Motor neuron (in vitro differentiated cells): ENCODE measurements at regions not wholly inside any gene's neighbourhood (a gene's known extent, or its start where the extent isn't known, plus 50 kb on each side); places are given as distances from the start of the nearest gene placed in this dataset.

Experiments used
- ATAC-seq, 8 experiments: fragments of 200-7000 bp; cut with Tn5 transposase; replicated peaks in 6 of 8; 2 replicates each; pipeline ENCODE4 v1.8.0; 2021; ENCODE audit warnings: mild to moderate bottlenecking in 8 of 8, moderate library complexity in 8 of 8
- H3K27ac ChIP-seq, 2 donors: fragments of 250-450 bp; sonication (Bioruptor Pico); 2 replicates each; pipeline ENCODE4 v1.9.0; 2021; ENCODE audit warnings: antibody characterized with exemption in 2 of 2, mild to moderate bottlenecking in 2 of 2, moderate library complexity in 1 of 2
- H3K4me1 ChIP-seq, 2 donors: fragments of 250-450 bp; sonication (Bioruptor Pico); replicated peaks in 1 of 2; 2 replicates each; pipeline ENCODE4 v1.6.1; 2021; ENCODE audit warnings: antibody characterized with exemption in 2 of 2, mild to moderate bottlenecking in 2 of 2, moderate library complexity in 1 of 2
- H3K4me3 ChIP-seq, 5 donors: fragments of 250-450 bp; sonication (Bioruptor Pico); 2 replicates each; pipeline ENCODE4 v1.9.0; 2021; ENCODE audit warnings: antibody characterized with exemption in 5 of 5, mild to moderate bottlenecking in 5 of 5, moderate library complexity in 4 of 5
- WGBS, 10 experiments: fragments of 450-650 bp; shearing (Covaris generic); methylation state at CpG; one replicate each; pipeline ENCODE4 v1.0.0; 2022; 5-methylcytosine and 5-hydroxymethylcytosine counted together
- in situ Hi-C, 9 experiments: fragments of 400-800 bp; cut with MboI; loops; one replicate each; pipeline ENCODE4 v1.15.0; 2021; ENCODE audit warnings: low sequenced_read_pairs in 9 of 9, low pct_unique_long_range_greater_than_20kb in 2 of 9; ENCODE audit not compliant: unreplicated experiment in 9 of 9

GRCh38 chr10:55048830-55049498 is 247.9 kb upstream of the PCDH15 start:
- in situ Hi-C loops = no loop called here
- Histone ChIP-seq H3K27ac (peak overlapping the region in 1 of 2 donors; percentile 56), H3K4me3 (no peak overlapping the region), H3K4me1 (peaks cover 5 to 13% of the 10 kb centered on the region in 2 donors)
- 4 to 73% (median 29%) methylated on average over 1 to 3 of the region's 3 CpGs; no CpG with 5 or more reads in 1 of the 10 experiments for WGBS, 10 experiments
- ATAC-seq = peak in 7 of 8 experiments; percentile 28 to 84 (median 70)

GRCh38 chr10:55043540-55043939 is 242.5 kb upstream of the PCDH15 start:
- WGBS, 10 experiments = 11 to 98% (median 74%) methylated on average over 2 to 3 of the region's 3 CpGs; no CpG with 5 or more reads in 2 of the 10 experiments
- no peak overlapping the region for H3K4me3 ChIP-seq
- no peak overlapping the region for H3K27ac ChIP-seq
- ATAC-seq = no peak
- H3K4me1 ChIP-seq = peaks cover 0 to 4% of the 10 kb centered on the region in 2 donors
- in situ Hi-C loops = no loop called here

GRCh38 chr10:55033061-55033460 is 232.0 kb upstream of the PCDH15 start:
- in situ Hi-C loops = no loop called here
- WGBS, 10 experiments = 0 to 97% (median 40%) methylated on average over 1 to 4 of the region's 4 CpGs; no CpG with 5 or more reads in 5 of the 10 experiments
- Histone ChIP-seq H3K4me1 (no peaks in the 10 kb centered on the region), H3K4me3 (no peak overlapping the region), H3K27ac (no peak overlapping the region)
- no peak for ATAC-seq

- ATAC-seq = peak in 5 of 8 experiments; percentile 74 to 99 (median 92)
- no peak overlapping the region for H3K4me3 ChIP-seq
- no peak overlapping the region for H3K27ac ChIP-seq
- WGBS, 10 experiments = 0 to 40% (median 0%) methylated on average over 1 of the region's 1 CpG; no CpG with 5 or more reads in 3 of the 10 experiments
- peaks cover 4 to 6% of the 10 kb centered on the region in 2 donors for H3K4me1 ChIP-seq
- in situ Hi-C loops = no loop called here
Measured at GRCh38 chr10:55024713-55025112, 223.7 kb upstream of the PCDH15 start.

GRCh38 chr10:55019439-55019838 is 218.4 kb upstream of the PCDH15 start:
- Histone ChIP-seq H3K4me3 (no peak overlapping the region), H3K27ac (no peak overlapping the region), H3K4me1 (peaks cover under 1 to 2% of the 10 kb centered on the region in 2 donors)
- WGBS, 10 experiments = 0 to 54% (median 31%) methylated on average over 1 to 2 of the region's 2 CpGs; no CpG with 5 or more reads in 1 of the 10 experiments
- in situ Hi-C loops = no loop called here
- peak in 5 of 8 experiments; percentile 50 to 93 (median 56) for ATAC-seq

- Histone ChIP-seq H3K27ac (no peak overlapping the region), H3K4me3 (no peak overlapping the region), H3K4me1 (peaks cover 0 to 15% of the 10 kb centered on the region in 2 donors)
- in situ Hi-C loops = no loop called here
- peak in 4 of 8 experiments; percentile 41 to 69 (median 60) for ATAC-seq
Measured at GRCh38 chr10:55013318-55013717, 212.3 kb upstream of the PCDH15 start.

GRCh38 chr10:55002420-55002819 is 201.4 kb upstream of the PCDH15 start:
- in situ Hi-C loops = no loop called here
- Histone ChIP-seq H3K4me1 (no peaks in the 10 kb centered on the region), H3K4me3 (no peak overlapping the region), H3K27ac (no peak overlapping the region)
- ATAC-seq = no peak

GRCh38 chr10:55001422-55001821 is 200.4 kb upstream of the PCDH15 start:
- in situ Hi-C loops = no loop called here
- Histone ChIP-seq H3K27ac (no peak overlapping the region), H3K4me1 (no peaks in the 10 kb centered on the region), H3K4me3 (no peak overlapping the region)
- no peak for ATAC-seq
- WGBS, 10 experiments = 20% methylated on average over 1 of the region's 1 CpG; no CpG with 5 or more reads in 9 of the 10 experiments

- ATAC-seq = no peak
- H3K4me3 ChIP-seq = no peak overlapping the region
- 0 to 83% (median 78%) methylated on average over 1 to 2 of the region's 2 CpGs; no CpG with 5 or more reads in 1 of the 10 experiments for WGBS, 10 experiments
- H3K4me1 ChIP-seq = no peaks in the 10 kb centered on the region
- in situ Hi-C loops = no loop called here
- H3K27ac ChIP-seq = no peak overlapping the region
Measured at GRCh38 chr10:54993148-54993547, 192.1 kb upstream of the PCDH15 start.

- no peaks in the 10 kb centered on the region for H3K4me1 ChIP-seq
- H3K27ac ChIP-seq = no peak overlapping the region
- no peak overlapping the region for H3K4me3 ChIP-seq
- WGBS, 10 experiments = 0 to 86% (median 54%) methylated on average over 1 of the region's 1 CpG; no CpG with 5 or more reads in 3 of the 10 experiments
- ATAC-seq = peak in 1 of 8 experiments; percentile 20
- in situ Hi-C loops = no loop called here
Measured at GRCh38 chr10:54985732-54986131, 184.7 kb upstream of the PCDH15 start.

GRCh38 chr10:54983255-54983654 is 182.2 kb upstream of the PCDH15 start:
- H3K4me3 ChIP-seq = no peak overlapping the region
- in situ Hi-C loops = no loop called here
- peak in 4 of 8 experiments; percentile 45 to 78 (median 58) for ATAC-seq
- no peaks in the 10 kb centered on the region for H3K4me1 ChIP-seq
- no peak overlapping the region for H3K27ac ChIP-seq

- H3K27ac ChIP-seq = no peak overlapping the region
- no peak overlapping the region for H3K4me3 ChIP-seq
- ATAC-seq = no peak
- H3K4me1 ChIP-seq = peaks cover 0 to 2% of the 10 kb centered on the region in 2 donors
- WGBS, 10 experiments = 40 to 100% (median 60%) methylated on average over 1 to 4 of the region's 6 CpGs; no CpG with 5 or more reads in 3 of the 10 experiments
- in situ Hi-C loops = no loop called here
Measured at GRCh38 chr10:54962134-54962900, 161.3 kb upstream of the PCDH15 start.

- 0 to 100% (median 37%) methylated on average over 1 to 2 of the region's 4 CpGs; no CpG with 5 or more reads in 6 of the 10 experiments for WGBS, 10 experiments
- no peak for ATAC-seq
- in situ Hi-C loops = no loop called here
- H3K27ac ChIP-seq = no peak overlapping the region
- H3K4me3 ChIP-seq = no peak overlapping the region
- peaks cover 0 to 2% of the 10 kb centered on the region in 2 donors for H3K4me1 ChIP-seq
Measured at GRCh38 chr10:54961040-54961439, 160.0 kb upstream of the PCDH15 start.
